T-helper 2 cell (primary cell): ENCODE measurements at regions not wholly inside any gene's neighbourhood (a gene's known extent, or its start where the extent isn't known, plus 50 kb on each side); places are given as distances from the start of the nearest gene placed in this dataset.

Experiments used
- DNase-seq, 5 experiments: peaks; one replicate each; pipeline versions ENCODE4 v3.0.0 to v3.0.0-alpha.2; 2012 to 2022

GRCh38 chr1:103247517-103247916 lies 139.2 kb upstream of the COL11A1 start:
- DNase-seq: no peak

GRCh38 chr1:103243481-103243880 lies 135.2 kb upstream of the COL11A1 start:
- DNase-seq: no peak

DNA sequence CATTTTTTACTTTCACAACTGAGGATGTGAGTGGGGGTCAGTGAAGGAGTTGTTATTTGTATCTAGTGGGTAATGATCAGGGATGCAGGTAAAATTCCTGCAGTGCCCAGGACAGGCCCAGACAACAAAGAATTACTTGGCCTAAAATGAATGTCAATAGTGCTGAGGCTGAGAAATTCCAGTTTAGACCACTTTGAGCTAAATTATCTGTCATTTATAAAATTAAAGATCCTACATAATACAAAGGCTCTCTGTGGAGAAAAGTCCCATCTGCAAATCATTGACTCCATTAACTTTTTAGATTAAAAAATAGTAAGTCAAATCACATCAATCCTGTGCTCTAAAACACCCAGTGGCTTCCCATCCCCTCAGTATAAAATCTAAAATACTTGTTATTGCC lies 130.7 kb upstream of the COL11A1 start:
- DNase-seq: no peak

- DNase-seq: no peak
Measured at GRCh38 chr1:103230061-103230460, 121.7 kb upstream of the COL11A1 start.

DNA sequence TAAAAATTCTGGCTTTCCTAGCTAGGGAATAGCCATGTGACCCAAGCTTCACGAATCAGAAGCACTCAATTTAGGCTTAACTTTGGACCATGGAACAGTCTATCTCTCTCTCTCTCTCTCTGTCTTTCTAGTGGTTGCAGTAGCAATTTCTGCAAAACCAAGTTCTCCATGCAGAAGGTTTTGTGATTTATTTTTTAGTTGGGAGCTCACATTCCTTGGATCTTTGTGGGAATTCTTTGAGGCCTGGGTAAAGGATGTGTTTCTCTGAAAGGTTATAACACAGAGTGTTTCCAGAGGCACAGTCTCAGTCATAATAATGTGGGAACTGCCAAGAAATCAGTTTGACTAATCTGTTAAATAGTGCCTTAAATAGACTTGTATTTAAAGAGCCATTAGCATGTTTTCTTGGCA lies 112.3 kb upstream of the COL11A1 start:
- no peak for DNase-seq

DNA sequence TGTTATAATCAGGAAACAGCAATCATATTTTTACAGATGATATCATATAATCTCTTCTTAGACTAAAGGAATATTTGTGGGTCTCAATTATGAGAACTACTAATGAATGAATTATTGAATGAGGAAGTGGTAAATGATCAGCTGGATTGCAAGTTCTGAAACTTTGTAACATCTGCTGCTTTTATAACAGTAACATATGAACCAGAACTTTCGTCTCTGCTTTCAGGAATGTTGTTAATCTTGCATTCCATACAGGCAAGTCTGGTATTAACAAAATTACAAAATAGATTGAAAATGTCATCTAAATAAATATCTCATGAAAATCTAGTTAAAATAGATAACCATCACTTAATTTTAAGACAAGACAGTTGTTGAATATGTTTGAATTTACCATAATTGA lies 110.5 kb upstream of the COL11A1 start:
- no peak for DNase-seq

DNA sequence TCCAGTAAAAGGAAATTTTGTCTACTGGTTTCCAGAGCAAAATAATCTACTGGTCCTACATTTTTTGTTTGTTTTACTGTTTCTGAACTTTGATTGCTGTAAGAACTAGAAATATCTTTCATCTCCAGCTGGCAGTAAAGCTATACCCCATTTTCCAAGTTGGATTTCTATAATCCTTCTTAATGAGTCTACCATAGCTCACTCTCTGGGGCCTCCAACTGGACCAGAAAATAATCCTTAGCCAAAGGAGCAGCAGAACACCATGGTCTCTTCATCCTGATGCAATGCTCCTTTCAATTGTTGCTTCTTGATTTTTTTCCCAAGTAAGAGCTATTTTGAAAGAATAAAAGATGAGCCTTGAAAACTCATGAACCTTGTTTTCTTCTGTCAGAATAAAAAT lies 110.0 kb upstream of the COL11A1 start:
- DNase-seq: no peak

- no peak for DNase-seq
Measured at GRCh38 chr1:103211073-103211472, 102.8 kb upstream of the COL11A1 start.

- no peak for DNase-seq
Measured at GRCh38 chr1:103208844-103209243, 100.5 kb upstream of the COL11A1 start.

DNA sequence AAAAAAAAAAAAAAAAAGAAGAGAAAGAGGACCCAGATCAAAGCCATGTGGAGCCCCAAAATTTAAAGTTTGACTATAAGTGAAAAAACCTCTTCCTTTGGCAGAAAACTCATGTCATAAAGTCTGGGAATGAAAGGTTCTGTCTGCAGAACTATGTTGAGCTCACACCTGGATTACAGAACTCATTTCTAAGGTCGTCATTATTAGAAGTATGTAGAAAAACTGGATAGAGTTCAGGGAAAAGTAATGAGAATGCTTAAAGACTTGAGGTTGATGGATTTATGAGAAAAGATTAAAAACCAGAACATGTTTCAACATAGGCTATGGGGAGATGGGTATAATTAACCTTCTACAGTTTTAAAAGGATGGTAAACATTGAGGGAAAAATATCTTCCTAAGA lies 90.7 kb upstream of the COL11A1 start:
- no peak for DNase-seq

GRCh38 chr1:103198076-103198475 lies 89.8 kb upstream of the COL11A1 start:
- DNase-seq: no peak

DNA sequence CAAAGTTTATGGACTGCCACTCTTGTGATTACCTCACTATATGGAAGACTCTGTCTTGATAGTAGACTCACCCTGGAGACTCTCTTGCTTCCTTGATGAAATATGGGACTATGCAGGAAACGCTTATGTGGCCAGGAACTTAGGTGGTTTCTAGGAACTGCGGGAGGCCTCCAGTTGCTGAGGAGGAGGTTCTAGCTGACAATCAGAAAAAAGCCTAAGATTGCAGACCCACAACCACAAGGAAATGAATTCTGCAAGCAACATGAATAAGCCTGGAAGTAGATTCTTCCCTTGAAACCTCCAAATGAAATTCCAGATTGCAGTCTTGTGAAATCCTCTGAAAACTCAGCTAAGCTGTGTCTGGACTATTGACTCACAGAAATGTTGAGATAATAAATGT lies 88.9 kb upstream of the COL11A1 start:
- DNase-seq: no peak

- no peak for DNase-seq
Measured at GRCh38 chr1:103194984-103195383, 86.7 kb upstream of the COL11A1 start.

DNA sequence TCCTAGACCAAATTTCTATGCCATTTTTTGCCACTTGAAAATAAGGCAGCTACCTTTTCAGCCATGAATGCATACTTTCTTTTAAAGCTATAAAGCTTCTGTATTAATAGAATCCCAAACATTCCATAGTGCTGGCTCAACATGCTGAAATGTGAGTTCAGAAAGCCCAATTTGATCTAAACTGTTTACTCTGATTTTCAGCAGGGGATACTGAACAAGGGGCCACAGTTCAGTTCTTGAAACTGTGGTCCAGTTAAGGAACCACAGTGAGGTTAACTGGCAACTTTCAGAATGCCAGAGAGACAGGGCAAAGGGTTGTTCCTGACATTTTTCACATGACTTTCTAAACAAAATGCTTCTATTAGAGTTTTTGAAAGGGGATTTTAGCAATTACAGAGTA lies 85.7 kb upstream of the COL11A1 start:
- no peak for DNase-seq

GRCh38 chr1:103191327-103191726 lies 83.0 kb upstream of the COL11A1 start:
- DNase-seq: no peak

DNA sequence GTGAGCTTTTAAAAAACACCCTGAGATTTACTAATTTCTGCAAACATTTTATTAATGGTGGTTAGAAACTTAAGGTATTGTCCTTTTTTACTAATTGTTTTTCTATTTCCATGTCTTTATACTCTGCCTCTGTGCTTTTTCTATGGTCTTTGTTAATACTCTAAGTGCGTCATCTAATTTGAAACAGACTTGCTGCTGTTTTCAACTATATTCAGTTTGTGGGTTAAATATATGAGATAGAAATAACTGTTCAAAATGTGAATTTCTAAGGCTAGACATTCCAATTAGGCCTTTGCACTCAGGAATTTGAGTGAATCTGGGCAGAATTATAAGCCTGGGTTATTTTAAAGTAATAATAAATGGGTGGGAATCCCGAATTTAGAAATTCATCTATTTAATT lies 82.4 kb upstream of the COL11A1 start:
- no peak for DNase-seq

- no peak for DNase-seq
Measured at GRCh38 chr1:103187673-103188072, 79.4 kb upstream of the COL11A1 start.

DNA sequence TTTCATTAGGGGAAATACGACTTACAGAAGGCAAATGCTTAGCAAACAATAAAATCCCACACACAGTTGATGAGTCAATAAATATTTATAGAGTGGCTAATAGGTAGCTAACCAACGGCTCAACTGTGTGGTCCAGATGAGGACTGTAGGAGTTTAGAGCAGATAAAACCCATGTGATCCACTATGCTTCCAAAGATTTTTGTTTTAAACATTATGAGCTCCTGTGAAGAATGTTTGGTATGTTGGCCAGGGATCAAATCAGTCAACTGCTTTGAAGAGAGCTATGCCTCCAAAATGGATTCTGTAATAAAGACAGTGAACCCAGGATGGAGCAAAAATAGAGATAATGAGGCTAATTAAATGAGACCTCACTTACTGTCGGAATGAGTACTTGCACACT lies 72.3 kb upstream of the COL11A1 start:
- no peak for DNase-seq

GRCh38 chr1:103177108-103177775 lies 68.9 kb upstream of the COL11A1 start:
- DNase-seq: no peak

- DNase-seq: no peak
Measured at GRCh38 chr1:103171041-103171590, 62.8 kb upstream of the COL11A1 start.

DNA sequence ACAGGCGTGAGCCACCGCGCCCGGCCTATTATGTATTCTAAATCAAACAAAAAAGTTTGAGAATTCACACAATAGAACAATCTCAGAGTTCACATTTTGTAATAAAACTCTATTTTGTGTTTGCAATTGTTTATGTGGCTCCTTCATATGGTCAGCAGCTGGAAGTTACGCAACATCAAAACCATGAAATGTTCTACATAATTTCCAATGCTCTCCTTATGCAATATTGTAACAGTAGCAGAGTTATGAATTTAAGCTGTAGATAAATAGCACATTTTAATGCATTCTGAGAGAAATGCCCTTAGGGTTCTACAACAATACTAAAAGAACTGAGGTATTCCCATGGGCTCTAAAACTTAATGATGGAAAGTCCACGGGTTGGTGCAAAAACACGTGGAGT lies 62.3 kb upstream of the COL11A1 start:
- DNase-seq: no peak

GRCh38 chr1:103162360-103162759 lies 54.0 kb upstream of the COL11A1 start:
- DNase-seq: peak in 1 of 5 experiments; percentile 91

DNA sequence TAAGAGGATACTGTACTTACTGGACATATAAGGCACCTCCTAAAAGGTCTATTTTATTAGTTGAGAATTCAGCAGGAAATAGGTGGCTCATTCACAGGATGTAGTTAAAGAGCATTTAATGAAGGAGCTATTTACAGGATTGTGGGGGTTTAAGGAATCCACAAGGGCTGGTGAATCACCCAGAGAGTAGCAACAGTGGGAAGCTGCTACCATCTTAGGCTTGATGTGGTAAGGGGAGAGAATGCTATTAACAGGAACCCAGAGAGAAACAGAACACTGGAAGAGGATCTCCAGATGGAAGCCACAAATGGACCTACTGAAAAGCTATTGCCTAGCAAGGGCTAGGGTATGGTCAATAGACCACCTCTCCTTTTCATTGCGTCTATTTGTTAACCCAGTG lies 52.0 kb upstream of the COL11A1 start:
- no peak for DNase-seq
